Esophagus squamous epithelium (tissue), 5 donors: ENCODE measurements at regions not wholly inside any gene's neighbourhood (a gene's known extent, or its start where the extent isn't known, plus 50 kb on each side); places are given as distances from the start of the nearest gene placed in this dataset.

ENCODE experiments used
- DNase-seq: peaks from one replicate; lab custom pipeline; 2025; lab: John Stamatoyannopoulos, UW
- H3K27ac ChIP-seq, 4 donors: fragments of 200-600 bp; sonication (generic); one replicate each; pipeline ENCODE4 v1.5.1; 2016 to 2019; ENCODE audit warnings: mild to moderate bottlenecking in 1 of 4
- H3K27me3 ChIP-seq, 4 donors: fragments of 200-600 bp; sonication (generic); 1 replicate in 3 of 4; 2 replicates in 1 of 4; pipeline versions ENCODE4 v1.5.1 to v1.6.0; 2017 to 2021; ENCODE audit warnings: antibody characterized with exemption in 1 of 4
- H3K36me3 ChIP-seq, 3 donors: fragments of 200-600 bp; sonication (generic); one replicate each; pipeline ENCODE4 v1.5.1; 2016 to 2019
- H3K4me1 ChIP-seq, 3 donors: fragments of 200-600 bp; sonication (generic); one replicate each; pipeline ENCODE4 v1.5.1; 2017 to 2019
- H3K4me3 ChIP-seq, 4 donors: fragments of 200-600 bp; sonication (generic); 1 replicate in 3 of 4; 2 replicates in 1 of 4; pipeline ENCODE4 v1.5.1; 2016 to 2019; ENCODE audit warnings: mild to moderate bottlenecking in 2 of 4, moderate library complexity in 1 of 4
- H3K9me3 ChIP-seq, 3 donors: fragments of 200-600 bp; sonication (generic); one replicate each; pipeline ENCODE4 v1.5.1; 2016 to 2019
- POLR2A ChIP-seq, 4 donors: fragments of 450-650 bp; IDR thresholded peaks; one replicate each; pipeline ENCODE4 v1.6.1; 2017; ENCODE audit warnings: antibody characterized with exemption in 4 of 4, mild to moderate bottlenecking in 4 of 4, moderate library complexity in 3 of 4
- WGBS, 2 donors: methylation state at CpG; one replicate each; pipeline ENCODE4 v1.1.5; 2018; 5-methylcytosine and 5-hydroxymethylcytosine counted together
- intact Hi-C: fragments of 100-400 bp; cut with DNase I; formaldehyde crosslinking; loops from one replicate; pipeline ENCODE4 v1.15.0; 2022
- TF ChIP-seq, protein P1 (sequence below), 6 experiments: fragments of 450-650 bp in 4 of 6; fragments of 200-600 bp in 2 of 6; sonication (generic) in 2 of 6; IDR thresholded peaks; one replicate each; pipeline ENCODE4 v1.5.1; 2016 to 2019; ENCODE audit warnings: antibody characterized with exemption in 6 of 6, mild to moderate bottlenecking in 4 of 6, moderate library complexity in 4 of 6
- donor health status: DM: yes; HTN: yes; CAD: no.

DNA sequence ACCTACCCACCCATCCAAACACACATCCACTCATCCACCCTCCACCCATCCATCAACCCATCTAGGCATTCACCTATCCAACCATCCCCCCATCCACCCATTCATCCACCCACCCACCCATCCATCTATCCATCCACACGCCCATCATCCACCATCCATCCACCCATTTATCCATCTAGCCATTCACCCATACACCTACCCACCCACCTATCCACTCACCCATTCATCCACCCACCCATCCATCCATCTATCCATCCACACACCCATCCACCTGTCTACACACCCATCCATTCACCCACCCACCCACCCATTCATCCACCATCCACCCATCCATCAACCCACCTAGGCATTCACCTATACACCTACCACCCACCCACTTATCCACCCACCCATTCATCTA is 72.6 kb upstream of the GALNT9 start:
- WGBS, 2 donors = 74 to 77% methylated on average over 1 of the region's 1 CpG
- intact Hi-C loops = loop anchor here (10.0 kb wide), 1 partner anchor 247 kb away; no protein-coding TSS in a partner anchor
- Histone ChIP-seq H3K4me3 (no peak overlapping the region), H3K27ac (no peak overlapping the region), H3K36me3 (no peaks in the 10 kb centered on the region), H3K4me1 (no peaks in the 10 kb centered on the region), H3K27me3 (peaks cover 0 to 100% (median 20%) of the 10 kb centered on the region in 4 donors), H3K9me3 (no peaks in the 10 kb centered on the region)
- TF ChIP-seq, protein P1, sequence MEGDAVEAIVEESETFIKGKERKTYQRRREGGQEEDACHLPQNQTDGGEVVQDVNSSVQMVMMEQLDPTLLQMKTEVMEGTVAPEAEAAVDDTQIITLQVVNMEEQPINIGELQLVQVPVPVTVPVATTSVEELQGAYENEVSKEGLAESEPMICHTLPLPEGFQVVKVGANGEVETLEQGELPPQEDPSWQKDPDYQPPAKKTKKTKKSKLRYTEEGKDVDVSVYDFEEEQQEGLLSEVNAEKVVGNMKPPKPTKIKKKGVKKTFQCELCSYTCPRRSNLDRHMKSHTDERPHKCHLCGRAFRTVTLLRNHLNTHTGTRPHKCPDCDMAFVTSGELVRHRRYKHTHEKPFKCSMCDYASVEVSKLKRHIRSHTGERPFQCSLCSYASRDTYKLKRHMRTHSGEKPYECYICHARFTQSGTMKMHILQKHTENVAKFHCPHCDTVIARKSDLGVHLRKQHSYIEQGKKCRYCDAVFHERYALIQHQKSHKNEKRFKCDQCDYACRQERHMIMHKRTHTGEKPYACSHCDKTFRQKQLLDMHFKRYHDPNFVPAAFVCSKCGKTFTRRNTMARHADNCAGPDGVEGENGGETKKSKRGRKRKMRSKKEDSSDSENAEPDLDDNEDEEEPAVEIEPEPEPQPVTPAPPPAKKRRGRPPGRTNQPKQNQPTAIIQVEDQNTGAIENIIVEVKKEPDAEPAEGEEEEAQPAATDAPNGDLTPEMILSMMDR (IDR thresholded peaks at IDR 0.05) = no peak
- TF ChIP-seq POLR2A (IDR thresholded peaks at IDR 0.05) = no peak
- DNase-seq = no peak

DNA sequence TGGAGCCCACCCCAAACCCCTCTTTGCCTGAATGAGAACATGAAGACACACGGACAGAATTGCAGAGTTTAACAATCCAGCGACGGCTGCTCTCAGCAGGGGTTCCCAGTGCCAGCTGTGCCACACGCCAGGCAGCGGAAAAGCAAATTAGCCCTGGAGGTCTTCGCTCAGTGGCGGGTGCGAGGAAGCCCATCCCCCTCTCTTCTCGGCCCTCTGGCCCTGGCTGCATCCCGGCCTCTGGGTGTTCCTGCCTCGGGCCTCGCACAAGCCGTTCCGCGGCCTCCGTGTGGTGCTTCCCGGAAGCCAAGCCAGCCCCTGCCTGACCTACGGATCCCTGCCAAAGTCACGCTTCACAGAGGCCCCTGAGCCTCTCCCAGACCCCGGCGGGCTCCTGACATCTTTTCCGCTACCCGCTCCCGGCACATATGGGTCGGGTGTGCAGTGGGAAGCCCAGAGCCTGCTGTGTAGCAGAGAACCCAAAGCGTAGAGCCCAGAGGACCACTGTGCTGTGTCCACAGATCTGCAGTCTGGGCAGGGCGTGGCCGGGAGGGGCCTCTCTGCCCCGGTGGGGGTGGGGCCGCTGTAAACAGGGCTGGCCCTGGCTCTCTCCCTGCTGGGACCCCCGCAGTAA is 70.7 kb upstream of the GALNT9 start:
- DNase-seq = no peak
- no peaks in the 10 kb centered on the region for H3K36me3 ChIP-seq
- no peaks in the 10 kb centered on the region for H3K9me3 ChIP-seq
- H3K4me3 ChIP-seq = no peak overlapping the region
- H3K27ac ChIP-seq = no peak overlapping the region
- WGBS, 2 donors = 43 to 48% methylated on average over 3 to 7 of the region's 31 CpGs
- H3K27me3 ChIP-seq = peaks cover 0 to 100% (median 21%) of the 10 kb centered on the region in 4 donors
- TF ChIP-seq, protein P1 (IDR thresholded peaks at IDR 0.05) = no peak
- TF ChIP-seq POLR2A (IDR thresholded peaks at IDR 0.05) = no peak
- intact Hi-C loops = loop anchor here (10.0 kb wide), 1 partner anchor 245 kb away; no protein-coding TSS in a partner anchor
- H3K4me1 ChIP-seq = no peaks in the 10 kb centered on the region

DNA sequence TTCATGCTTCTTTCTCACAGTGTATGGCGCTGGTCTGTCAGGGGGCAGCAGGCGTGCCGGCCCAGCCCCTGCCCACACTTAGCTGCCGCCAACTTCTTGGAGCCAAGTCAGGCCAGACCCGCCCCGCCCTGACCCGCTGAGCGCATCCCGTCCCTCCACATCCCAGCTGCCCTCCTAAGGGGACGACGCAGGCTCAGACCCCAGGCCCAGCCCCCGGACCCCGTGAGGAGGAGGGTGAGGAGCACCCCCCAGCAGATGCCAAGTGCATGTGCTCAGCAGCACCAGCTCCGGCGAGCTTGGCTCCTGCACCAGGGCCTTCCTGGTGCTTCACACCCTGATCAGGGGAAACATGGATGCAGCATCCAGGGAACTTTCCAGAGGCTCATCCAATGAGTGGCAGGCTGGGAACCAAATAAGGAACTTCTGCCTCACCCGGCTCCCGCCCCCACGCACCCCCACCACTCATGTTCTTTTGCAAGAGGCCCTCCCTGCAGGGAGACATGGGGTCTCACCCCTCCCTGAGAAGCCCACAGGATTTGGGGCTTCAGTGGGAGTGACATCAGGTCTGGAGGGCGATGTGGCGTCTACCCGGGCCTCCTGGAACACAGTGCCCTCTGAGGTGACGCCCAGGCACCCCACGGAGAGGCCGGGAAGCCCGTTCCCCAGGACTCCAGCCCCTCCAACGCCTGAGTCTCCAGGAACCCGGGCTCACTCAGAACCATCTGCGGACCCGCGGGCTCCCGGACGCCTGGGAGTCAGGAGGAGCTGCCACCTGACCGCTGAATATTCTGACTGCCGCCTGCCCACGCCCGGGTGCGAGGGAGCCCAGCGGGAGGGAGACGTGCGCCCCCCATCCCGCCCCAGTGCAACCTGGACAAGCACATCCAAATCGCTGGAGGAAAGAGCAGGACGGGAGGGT is 70.0 kb upstream of the GALNT9 start:
- 64 to 76% methylated on average over 7 to 16 of the region's 43 CpGs for WGBS, 2 donors
- no peak for TF ChIP-seq POLR2A (IDR thresholded peaks at IDR 0.05)
- TF ChIP-seq, protein P1 (IDR thresholded peaks at IDR 0.05) = no peak
- Histone ChIP-seq H3K27me3 (peaks cover 0 to 100% (median 21%) of the 10 kb centered on the region in 4 donors), H3K4me1 (no peaks in the 10 kb centered on the region), H3K36me3 (no peaks in the 10 kb centered on the region), H3K27ac (no peak overlapping the region), H3K9me3 (no peaks in the 10 kb centered on the region), H3K4me3 (no peak overlapping the region)
- DNase-seq = no peak
- intact Hi-C loops = loop anchor here (10.0 kb wide), 1 partner anchor 245 kb away; no protein-coding TSS in a partner anchor

DNA sequence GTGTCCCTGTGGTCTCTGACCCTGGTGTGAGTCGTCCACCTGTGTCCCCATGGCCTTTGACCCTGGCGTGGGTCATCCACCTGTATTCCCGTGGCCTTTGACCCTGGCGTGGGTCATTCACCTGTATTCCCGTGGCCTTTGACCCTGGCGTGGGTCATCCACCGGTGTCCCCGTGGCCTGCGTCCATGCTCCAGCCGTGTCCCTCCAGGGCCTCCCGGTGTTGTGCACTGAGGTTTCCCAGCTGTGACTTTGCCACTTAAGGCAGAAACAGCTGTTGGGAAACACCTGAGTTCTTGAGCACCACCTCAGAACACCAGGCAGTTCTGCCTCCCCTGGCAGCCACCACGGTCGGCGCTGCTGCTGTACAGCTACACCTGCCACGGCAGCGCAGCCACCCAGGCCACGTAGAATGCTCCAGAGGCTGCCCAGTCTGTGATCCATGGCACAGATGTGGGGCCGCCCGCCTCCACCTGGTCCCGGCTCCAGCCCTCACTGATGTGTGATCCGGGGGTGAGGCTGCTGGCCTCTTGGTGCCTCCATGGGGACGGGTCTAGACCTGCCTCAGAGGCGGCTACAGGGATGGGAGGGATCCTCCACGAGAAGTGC is 69.1 kb upstream of the GALNT9 start:
- no peak for TF ChIP-seq POLR2A (IDR thresholded peaks at IDR 0.05)
- TF ChIP-seq, protein P1 (IDR thresholded peaks at IDR 0.05) = no peak
- Histone ChIP-seq H3K36me3 (no peaks in the 10 kb centered on the region), H3K4me3 (no peak overlapping the region), H3K4me1 (no peaks in the 10 kb centered on the region), H3K27ac (no peak overlapping the region), H3K9me3 (no peaks in the 10 kb centered on the region), H3K27me3 (peaks cover 0 to 100% (median 21%) of the 10 kb centered on the region in 4 donors)
- DNase-seq = no peak
- intact Hi-C loops = no loop called here
- 39 to 64% methylated on average over 3 to 9 of the region's 24 CpGs for WGBS, 2 donors
